Cardiac muscle cell (in vitro differentiated cells and primary cell): ENCODE measurements at regions not wholly inside any gene's neighbourhood (a gene's known extent, or its start where the extent isn't known, plus 50 kb on each side); places are given as distances from the start of the nearest gene placed in this dataset.

Experiments
- DNase-seq, 2 donors: peaks; one replicate each; pipeline versions ENCODE4 v3.0.0 to v3.0.0-alpha.2; 2010 to 2017; ENCODE audit warnings: low read depth in 1 of 2, low spot score in 1 of 2
- H3K27ac ChIP-seq: fragments of 200-600 bp; sonication (generic); 2 replicates; pipeline ENCODE4 v1.5.1; 2016
- H3K27me3 ChIP-seq: fragments of 200-600 bp; sonication (generic); 2 replicates; pipeline ENCODE4 v1.6.0; 2016; ENCODE audit warnings: control low read depth
- H3K36me3 ChIP-seq: fragments of 200-600 bp; sonication (generic); 2 replicates; pipeline ENCODE4 v1.5.1; 2016; ENCODE audit warnings: control low read depth
- H3K4me1 ChIP-seq: fragments of 200-600 bp; sonication (generic); 2 replicates; pipeline ENCODE4 v1.8.1; 2017; ENCODE audit warnings: low read depth, mild to moderate bottlenecking, mixed run types
- H3K4me3 ChIP-seq: fragments of 200-600 bp; sonication (generic); 2 replicates; pipeline ENCODE4 v1.5.1; 2016; ENCODE audit warnings: mild to moderate bottlenecking
- H3K9me3 ChIP-seq: fragments of 200-600 bp; sonication (generic); 2 replicates; pipeline ENCODE4 v1.5.1; 2017; ENCODE audit warnings: low read depth, mild to moderate bottlenecking, control low read depth
- CTCF ChIP-seq: IDR thresholded peaks from 2 replicates; pipeline ENCODE4 v1.5.1; 2012; ENCODE audit warnings: low read depth, mild to moderate bottlenecking, low read length

DNA sequence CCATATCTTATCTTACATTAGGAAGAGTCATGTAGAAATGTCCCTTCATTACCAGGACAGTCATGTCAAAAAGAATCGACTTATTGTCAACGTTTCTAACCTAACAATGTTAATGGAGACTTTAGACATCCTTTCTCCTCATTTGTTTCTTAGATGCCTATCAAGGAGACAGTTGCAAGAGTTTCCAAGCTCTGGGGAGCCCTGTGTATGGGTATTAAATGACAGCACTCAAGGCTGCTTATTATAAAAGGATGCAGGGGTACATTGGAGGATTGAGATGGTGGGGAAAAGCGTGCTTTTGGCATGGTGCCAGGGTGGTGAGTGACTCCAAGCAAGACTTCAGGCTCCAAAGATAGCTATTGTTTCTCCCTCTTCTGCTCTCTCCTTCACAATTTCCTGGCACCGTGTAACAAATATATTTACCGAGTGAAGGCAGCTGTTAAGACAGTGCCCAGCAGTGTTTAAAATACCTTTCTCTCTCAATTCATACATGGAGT lies 461.3 kb upstream of the CLINT1 start:
- TF ChIP-seq CTCF: no peak
- no peak overlapping the region for H3K27ac ChIP-seq
- H3K27me3 ChIP-seq: no peaks in the 10 kb centered on the region
- no peaks in the 10 kb centered on the region for H3K36me3 ChIP-seq
- no peaks in the 10 kb centered on the region for H3K4me1 ChIP-seq
- H3K9me3 ChIP-seq: no peaks in the 10 kb centered on the region
- no peak overlapping the region for H3K4me3 ChIP-seq
- DNase-seq: peak; percentile 5 to 8

GRCh38 chr5:158317507-158317906 lies 458.6 kb upstream of the CLINT1 start:
- Histone ChIP-seq H3K27ac (no peak overlapping the region), H3K4me1 (no peaks in the 10 kb centered on the region), H3K36me3 (no peaks in the 10 kb centered on the region), H3K4me3 (no peak overlapping the region), H3K9me3 (no peaks in the 10 kb centered on the region), H3K27me3 (no peaks in the 10 kb centered on the region)
- TF ChIP-seq CTCF: no peak
- DNase-seq: no peak

DNA sequence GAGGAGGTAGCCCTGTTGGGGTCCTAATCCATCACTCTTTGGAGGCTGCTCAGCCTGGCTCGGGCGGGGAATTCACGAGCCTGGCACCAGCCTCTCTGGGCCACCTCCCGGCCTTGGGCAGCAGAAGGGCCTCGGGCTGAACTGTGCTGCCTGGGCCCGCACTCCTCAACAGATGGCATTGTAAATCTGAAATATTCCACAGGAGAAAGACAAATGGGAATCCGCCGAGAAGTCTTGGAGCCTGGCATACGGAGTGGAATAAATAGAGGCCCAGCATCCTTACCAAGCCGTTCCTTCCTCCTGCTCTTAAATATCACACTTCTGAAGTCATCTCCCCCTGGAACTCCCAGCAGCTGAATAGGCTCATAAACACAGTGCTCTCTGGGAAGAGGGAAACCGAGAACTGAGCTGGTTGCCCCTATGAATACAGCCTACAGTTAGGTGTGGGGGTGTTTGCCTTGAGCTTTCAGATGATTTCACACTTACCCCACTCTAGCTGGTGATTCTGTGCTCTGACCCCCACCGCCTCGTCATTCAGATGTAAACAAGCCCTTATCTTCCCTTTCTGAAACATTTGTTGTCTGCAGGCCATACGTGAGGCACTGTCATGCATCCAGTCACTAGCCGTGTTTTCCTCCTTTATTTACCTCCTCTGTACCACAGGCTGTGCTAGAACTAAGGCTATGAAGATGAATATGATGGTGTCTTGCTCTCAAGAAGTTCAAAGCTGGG lies 455.0 kb upstream of the CLINT1 start:
- Histone ChIP-seq H3K4me3 (no peak overlapping the region), H3K9me3 (no peaks in the 10 kb centered on the region), H3K36me3 (no peaks in the 10 kb centered on the region), H3K27me3 (no peaks in the 10 kb centered on the region), H3K27ac (no peak overlapping the region), H3K4me1 (no peaks in the 10 kb centered on the region)
- no peak for DNase-seq
- TF ChIP-seq CTCF: no peak

DNA sequence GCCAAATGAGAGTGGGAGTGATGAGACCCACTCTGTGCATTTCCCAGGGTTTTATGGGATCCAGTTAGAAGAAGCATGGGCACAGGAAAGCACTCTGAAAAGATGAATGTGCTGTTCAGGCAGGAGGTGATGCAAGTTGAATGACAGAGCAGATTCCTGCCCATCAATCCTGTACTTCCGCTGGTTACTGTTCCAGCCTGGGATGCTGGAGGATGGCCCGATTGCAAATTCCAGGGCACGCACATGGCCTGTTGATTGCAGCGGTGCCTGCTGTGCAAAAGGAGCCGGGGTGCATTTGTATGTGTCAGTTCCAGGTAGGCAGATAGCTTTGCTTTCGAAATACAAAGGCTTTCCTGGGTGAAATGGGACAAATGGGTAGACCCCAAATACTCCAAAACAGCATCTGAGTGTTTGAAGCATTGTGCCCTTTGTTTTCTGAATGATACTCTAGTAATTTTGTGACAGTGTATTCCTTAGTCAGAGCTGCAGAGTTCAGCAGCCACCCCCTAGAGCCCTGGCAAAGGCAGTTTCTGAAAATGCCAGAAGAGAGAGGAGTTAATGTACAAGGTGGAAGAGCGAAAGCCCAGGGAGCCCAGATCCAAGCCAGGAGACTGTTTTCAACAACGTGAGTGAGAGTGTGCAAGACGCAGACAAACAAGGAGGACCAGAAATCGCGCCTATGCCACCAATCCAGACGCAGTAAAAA lies 454.2 kb upstream of the CLINT1 start:
- DNase-seq: no peak
- no peak overlapping the region for H3K27ac ChIP-seq
- no peaks in the 10 kb centered on the region for H3K27me3 ChIP-seq
- no peak overlapping the region for H3K4me3 ChIP-seq
- H3K9me3 ChIP-seq: no peaks in the 10 kb centered on the region
- no peak for TF ChIP-seq CTCF
- H3K4me1 ChIP-seq: no peaks in the 10 kb centered on the region
- no peaks in the 10 kb centered on the region for H3K36me3 ChIP-seq

- no peak overlapping the region for H3K4me3 ChIP-seq
- no peaks in the 10 kb centered on the region for H3K27me3 ChIP-seq
- H3K4me1 ChIP-seq: no peaks in the 10 kb centered on the region
- no peaks in the 10 kb centered on the region for H3K36me3 ChIP-seq
- H3K27ac ChIP-seq: no peak overlapping the region
- no peaks in the 10 kb centered on the region for H3K9me3 ChIP-seq
- no peak for TF ChIP-seq CTCF
- DNase-seq: no peak
These were observed 450.3 kb upstream of the CLINT1 start for GRCh38 chr5:158309088-158309807.
